SW 1271 (cell line): ENCODE measurements at regions not wholly inside any gene's neighbourhood (a gene's known extent, or its start where the extent isn't known, plus 50 kb on each side); places are given as distances from the start of the nearest gene placed in this dataset.

Source experiments
- DNase-seq, 2 experiments: peaks; one replicate each; lab custom pipeline; 2025; lab: John Stamatoyannopoulos, UW

DNA sequence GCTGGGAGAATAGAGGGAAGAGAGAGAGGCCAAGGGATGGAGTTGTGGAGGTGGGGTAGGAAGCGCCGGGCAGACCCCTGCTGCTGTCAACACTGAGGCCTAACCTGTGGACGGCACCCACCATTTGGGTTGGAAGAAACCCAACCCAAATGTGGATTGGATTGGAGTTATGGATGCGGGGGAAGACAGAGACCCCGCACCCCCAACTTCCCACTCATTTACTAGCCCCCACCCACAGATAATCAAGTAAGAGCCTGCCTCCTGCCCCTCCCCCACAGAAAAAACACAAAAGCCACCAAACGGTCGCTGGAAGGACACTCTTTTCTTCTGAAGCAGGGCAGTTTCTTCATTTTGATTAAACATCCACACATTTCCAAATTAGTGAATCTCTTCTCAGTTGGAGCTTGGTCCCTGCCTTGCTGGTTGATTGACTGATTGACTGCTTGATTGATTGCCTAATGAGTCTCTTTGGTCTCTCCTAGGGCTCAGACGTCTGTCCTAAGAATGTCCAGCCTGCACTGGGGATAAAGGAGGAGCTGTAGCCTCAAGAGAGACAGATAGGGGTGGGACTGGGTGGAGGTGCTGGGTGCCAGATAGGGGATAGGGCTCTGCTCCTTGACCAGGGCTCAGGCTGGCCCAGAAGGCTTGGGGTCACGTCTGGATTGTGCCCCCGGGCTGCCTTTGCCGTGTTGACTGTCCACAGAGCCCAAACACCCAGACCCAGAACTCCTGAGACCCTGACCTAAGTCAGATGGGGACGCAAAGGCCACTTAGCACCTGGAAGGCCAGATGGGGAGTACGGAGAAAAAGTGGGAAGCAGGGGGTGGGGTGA lies 74.9 kb upstream of the FOXP4 start:
- no peak for DNase-seq

DNA sequence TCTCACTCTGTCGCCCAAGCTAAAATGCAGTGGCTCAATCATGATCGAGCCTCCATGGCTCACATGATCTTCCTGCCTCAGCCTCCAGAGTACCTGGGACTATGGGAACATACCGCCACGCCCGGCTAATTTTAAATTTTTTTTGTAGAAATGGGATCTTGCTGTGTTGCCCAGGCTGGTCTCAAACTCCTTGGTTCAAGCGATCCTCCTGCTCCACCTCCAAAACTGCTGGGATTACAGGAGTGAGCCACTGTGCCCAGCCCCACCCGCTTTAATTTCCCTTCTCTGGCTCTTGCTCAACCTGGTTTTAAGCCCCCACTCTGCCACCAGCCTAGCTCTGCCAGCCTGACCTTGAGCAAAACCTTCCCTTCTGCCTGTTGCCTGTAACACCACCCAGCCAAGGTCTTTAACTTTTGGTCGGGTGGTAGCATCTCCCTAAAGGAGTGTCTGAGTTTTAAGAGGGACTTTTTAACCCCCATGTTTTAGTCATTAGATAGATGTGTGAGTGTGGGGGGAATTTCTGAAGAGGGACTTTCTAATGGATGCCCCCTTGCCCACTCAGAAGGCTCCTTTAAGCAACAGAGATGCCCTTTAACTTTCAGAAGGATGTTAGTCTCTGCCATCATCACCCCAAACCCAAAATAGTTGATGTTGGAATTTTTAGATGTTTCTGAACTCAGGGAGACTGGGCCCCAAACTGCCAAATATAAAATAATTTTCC lies 71.8 kb upstream of the FOXP4 start:
- DNase-seq, result no peak

GRCh38 chr6:41475164-41475563 lies 71.0 kb upstream of the FOXP4 start:
- DNase-seq, result no peak

- no peak for DNase-seq
Measured at GRCh38 chr6:41475737-41476357, 70.3 kb upstream of the FOXP4 start.

GRCh38 chr6:41476401-41476800 lies 69.8 kb upstream of the FOXP4 start:
- no peak for DNase-seq

- DNase-seq, result no peak
Measured at GRCh38 chr6:41477572-41477971, 68.6 kb upstream of the FOXP4 start.

DNA sequence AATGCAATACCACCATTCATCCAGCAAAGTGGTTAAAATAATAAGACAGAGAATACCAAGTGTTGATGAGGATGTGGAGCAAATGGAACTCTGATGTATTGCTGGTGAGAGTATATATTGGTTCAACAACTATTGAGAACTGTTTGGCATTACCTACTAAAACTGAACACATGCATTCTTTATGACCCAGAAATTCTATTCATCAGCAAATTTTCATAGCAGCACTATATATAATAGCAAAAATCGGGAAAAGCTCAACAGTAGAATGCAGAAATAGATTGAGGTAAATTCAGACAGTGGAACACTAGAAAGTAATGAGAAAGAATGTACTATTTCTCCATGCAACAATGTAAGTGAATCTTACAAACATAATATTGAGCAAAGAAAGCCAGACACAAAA lies 62.2 kb upstream of the FOXP4 start:
- no peak for DNase-seq

GRCh38 chr6:41487860-41488432 lies 58.2 kb upstream of the FOXP4 start:
- DNase-seq, result no peak

DNA sequence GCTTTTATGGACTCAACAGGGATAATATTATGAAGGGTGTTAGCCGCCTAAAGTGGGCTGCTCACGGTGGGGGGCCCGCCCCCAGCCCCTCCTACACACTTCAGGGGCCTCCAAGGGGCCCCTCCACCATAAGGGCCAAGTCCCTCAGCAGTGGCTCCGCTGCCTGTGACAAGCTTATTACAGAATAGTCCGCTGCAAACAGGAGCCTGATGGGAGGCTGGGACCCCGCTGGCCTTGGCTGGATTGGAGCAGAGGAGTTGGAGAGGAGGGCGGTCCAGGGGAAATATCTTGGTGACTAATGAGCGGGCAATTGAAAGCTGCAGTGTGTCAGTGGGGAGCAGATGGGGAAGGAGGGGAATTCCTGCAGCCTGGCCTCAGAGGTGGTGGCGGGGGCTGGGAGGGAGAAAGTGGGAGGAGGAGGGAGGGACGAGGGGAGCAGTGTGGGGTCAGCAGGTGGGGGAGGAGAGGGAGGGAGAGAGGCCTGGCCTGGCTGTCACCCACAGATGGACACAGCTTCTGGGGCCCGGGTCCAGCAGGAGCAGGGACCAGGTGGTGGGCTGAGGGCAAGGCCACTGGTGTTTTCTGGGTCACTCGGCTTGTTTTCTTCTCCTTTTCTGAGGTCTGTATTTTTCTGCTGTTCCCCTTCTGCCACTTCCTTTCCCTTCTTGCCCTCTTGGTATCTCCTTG lies 57.6 kb upstream of the FOXP4 start:
- no peak for DNase-seq

DNA sequence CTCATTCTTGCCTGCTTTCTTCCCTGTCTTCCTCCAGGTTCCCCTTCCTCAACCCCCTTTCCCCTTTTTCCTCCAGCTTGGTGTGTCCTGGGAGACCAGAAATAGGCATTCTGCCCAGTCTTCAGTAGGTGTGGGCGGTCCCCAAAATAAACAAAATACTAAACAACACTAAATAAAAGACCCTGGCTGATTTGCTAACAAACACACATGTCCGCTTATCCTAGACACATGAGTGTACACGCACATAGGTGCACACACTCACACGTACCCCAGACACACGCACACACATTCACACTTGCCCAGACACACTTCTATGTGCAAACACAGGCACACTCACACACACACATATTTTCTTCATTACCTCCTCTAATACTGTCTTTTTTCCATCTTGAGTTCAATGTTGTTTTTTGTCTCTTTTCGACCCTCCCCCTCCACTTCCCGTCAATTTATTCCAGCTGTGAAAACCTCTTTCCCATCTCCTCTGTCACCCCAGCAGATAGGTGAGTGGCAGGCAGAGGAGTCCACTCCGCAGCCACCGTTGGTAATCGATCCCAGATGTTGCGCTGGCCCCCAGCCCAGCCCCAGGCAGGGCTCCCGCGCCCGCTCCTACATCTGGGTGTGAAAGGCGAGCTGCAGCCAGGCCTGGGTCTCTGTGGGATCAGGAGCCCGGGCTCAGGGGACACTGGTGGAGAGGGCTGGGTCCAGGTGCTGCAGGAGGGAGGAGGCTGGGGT lies 56.9 kb upstream of the FOXP4 start:
- DNase-seq, result no peak

DNA sequence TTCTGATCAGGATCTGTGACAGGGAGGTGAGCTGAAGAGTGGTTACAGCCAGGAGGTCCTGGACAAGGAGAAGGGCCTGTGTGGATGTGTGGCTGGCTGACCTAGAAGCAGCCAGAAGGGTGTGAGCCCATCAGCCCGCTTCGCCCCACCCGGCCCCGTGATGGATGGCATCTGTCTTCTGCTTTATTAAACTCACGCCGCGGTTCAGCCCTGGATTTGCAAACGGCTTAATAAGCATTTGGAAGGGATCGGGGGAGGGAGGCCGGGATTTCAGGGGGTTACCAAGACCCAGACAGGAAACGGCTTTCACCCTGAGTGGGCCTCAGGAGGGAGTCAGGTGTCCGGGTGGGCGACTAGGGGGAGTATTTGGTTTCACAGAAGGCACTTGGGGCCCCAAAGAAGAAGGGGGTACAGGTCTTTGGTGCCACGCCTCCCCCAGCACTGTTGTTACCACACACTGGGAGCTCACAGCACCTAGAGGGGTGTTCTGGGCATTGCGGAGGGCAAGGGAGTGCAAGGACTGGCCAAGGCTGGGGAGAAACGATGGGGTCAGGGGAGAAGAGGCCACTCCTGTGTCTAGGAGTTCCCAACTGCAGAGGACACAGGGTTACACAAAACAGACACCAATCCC lies 53.8 kb upstream of the FOXP4 start:
- DNase-seq, result no peak

- no peak for DNase-seq
Measured at GRCh38 chr6:41494212-41495110, 51.7 kb upstream of the FOXP4 start.
